Osteocyte (in vitro differentiated cells): ENCODE measurements at regions not wholly inside any gene's neighbourhood (a gene's known extent, or its start where the extent isn't known, plus 50 kb on each side); places are given as distances from the start of the nearest gene placed in this dataset.

Source experiments
- DNase-seq: peaks from one replicate; pipeline ENCODE4 v3.0.0; 2021; ENCODE audit warnings: mixed read lengths; ENCODE audit not compliant: unreplicated experiment; ENCODE audit errors: extremely low spot score
- H3K27ac Mint-ChIP-seq: one replicate; pipeline ENCODE4 v1.8.0; 2021; ENCODE audit warnings: mild to moderate bottlenecking, mixed read lengths; ENCODE audit not compliant: unreplicated experiment
- H3K27me3 Mint-ChIP-seq: one replicate; pipeline ENCODE4 v1.8.0; 2021; ENCODE audit warnings: mixed read lengths; ENCODE audit not compliant: unreplicated experiment
- H3K36me3 Mint-ChIP-seq: one replicate; pipeline ENCODE4 v1.8.0; 2021; ENCODE audit warnings: mixed read lengths; ENCODE audit not compliant: unreplicated experiment
- H3K4me1 Mint-ChIP-seq: one replicate; pipeline ENCODE4 v1.8.0; 2021; ENCODE audit warnings: mixed read lengths; ENCODE audit not compliant: unreplicated experiment
- H3K4me3 Mint-ChIP-seq: one replicate; pipeline ENCODE4 v1.8.0; 2021; ENCODE audit warnings: mild to moderate bottlenecking, moderate library complexity, mixed read lengths; ENCODE audit not compliant: unreplicated experiment
- H3K9me3 Mint-ChIP-seq: one replicate; pipeline ENCODE4 v1.8.0; 2021; ENCODE audit warnings: mixed read lengths; ENCODE audit not compliant: unreplicated experiment
- CTCF ChIP-seq: fragments of 200-600 bp; sonication (generic); IDR thresholded peaks from 2 replicates; pipeline ENCODE4 v1.5.0; 2021; ENCODE audit warnings: antibody characterized with exemption, mild to moderate bottlenecking, moderate library complexity

- H3K27me3 Mint-ChIP-seq, result no peaks in the 10 kb centered on the region
- H3K36me3 Mint-ChIP-seq, result no peaks in the 10 kb centered on the region
- no peak for TF ChIP-seq CTCF
- H3K4me3 Mint-ChIP-seq, result no peak overlapping the region
- no peak overlapping the region for H3K27ac Mint-ChIP-seq
- DNase-seq, result no peak
- no peaks in the 10 kb centered on the region for H3K9me3 Mint-ChIP-seq
- H3K4me1 Mint-ChIP-seq, result no peaks in the 10 kb centered on the region
Observed at GRCh38 chr22:48603621-48604320, 1223.9 kb downstream of the BRD1 start.

GRCh38 chr22:48602805-48603518, 1224.7 kb downstream of the BRD1 start:
- H3K36me3 Mint-ChIP-seq, result peaks cover 3% of the 10 kb centered on the region
- TF ChIP-seq CTCF, result no peak
- no peaks in the 10 kb centered on the region for H3K9me3 Mint-ChIP-seq
- H3K4me3 Mint-ChIP-seq, result no peak overlapping the region
- H3K27ac Mint-ChIP-seq, result no peak overlapping the region
- H3K27me3 Mint-ChIP-seq, result no peaks in the 10 kb centered on the region
- no peaks in the 10 kb centered on the region for H3K4me1 Mint-ChIP-seq
- DNase-seq, result no peak

- no peak overlapping the region for H3K27ac Mint-ChIP-seq
- no peak overlapping the region for H3K4me3 Mint-ChIP-seq
- H3K36me3 Mint-ChIP-seq, result peaks cover 11% of the 10 kb centered on the region
- DNase-seq, result no peak
- no peak for TF ChIP-seq CTCF
- H3K4me1 Mint-ChIP-seq, result no peaks in the 10 kb centered on the region
- no peaks in the 10 kb centered on the region for H3K27me3 Mint-ChIP-seq
- H3K9me3 Mint-ChIP-seq, result no peaks in the 10 kb centered on the region
Observed at GRCh38 chr22:48600681-48601080, 1227.0 kb downstream of the BRD1 start.

GRCh38 chr22:48600171-48600570, 1227.5 kb downstream of the BRD1 start:
- H3K4me3 Mint-ChIP-seq, result no peak overlapping the region
- H3K9me3 Mint-ChIP-seq, result no peaks in the 10 kb centered on the region
- DNase-seq, result no peak
- H3K27me3 Mint-ChIP-seq, result no peaks in the 10 kb centered on the region
- H3K36me3 Mint-ChIP-seq, result peaks cover 11% of the 10 kb centered on the region
- no peak for TF ChIP-seq CTCF
- no peak overlapping the region for H3K27ac Mint-ChIP-seq
- H3K4me1 Mint-ChIP-seq, result no peaks in the 10 kb centered on the region

- Mint-ChIP-seq H3K4me1 (no peaks in the 10 kb centered on the region), H3K36me3 (peaks cover 11% of the 10 kb centered on the region), H3K27ac (no peak overlapping the region), H3K4me3 (no peak overlapping the region), H3K9me3 (no peaks in the 10 kb centered on the region), H3K27me3 (no peaks in the 10 kb centered on the region)
- no peak for TF ChIP-seq CTCF
- DNase-seq, result no peak
Observed at GRCh38 chr22:48599346-48599745, 1228.3 kb downstream of the BRD1 start.
